ENCODE measurements at regions not wholly inside any gene's neighbourhood (a gene's known extent, or its start where the extent isn't known, plus 50 kb on each side); places are given as distances from the start of the nearest gene placed in this dataset.

GRCh38 chr2:222805591-222806304 is 55.1 kb upstream of the ACSL3 start:
- H3K27ac ChIP-seq (ENCODE audit: insufficient read depth in 1 of 2, low read depth in 1 of 2, low read length in 2 of 2, poor library complexity in 1 of 2, severe bottlenecking in 2 of 2), result no peak overlapping the region

GRCh38 chr2:222806526-222807137 is 54.2 kb upstream of the ACSL3 start:
- 50% methylated on average over 2 of the region's 5 CpGs for WGBS (ENCODE audit: insufficient coverage)
- no peak for DNase-seq
- POLR2A ChIA-PET, result no interaction called here
- no peaks in the 10 kb centered on the region for H3K9me3 ChIP-seq (ENCODE audit: control extremely low read depth in 1 of 5, control insufficient read depth in 4 of 5, insufficient read depth in 2 of 5, low read depth in 1 of 5, low read length in 4 of 5)
- H3K36me3 ChIP-seq (ENCODE audit: control insufficient read depth in 4 of 4, insufficient read depth in 4 of 4, low read length in 3 of 4), result no peaks in the 10 kb centered on the region
- CTCF ChIA-PET, result interaction anchor here (1.6 kb wide), 1 partner anchor 10 kb away, joined by 3 read pairs; no protein-coding TSS in a partner anchor
- H3K4me3 ChIP-seq (ENCODE audit: control insufficient read depth in 1 of 7, extremely low read depth in 1 of 7, insufficient read depth in 4 of 7, low read depth in 2 of 7, low read length in 6 of 7), result no peak overlapping the region
- H3K27me3 ChIP-seq (replicated peaks in 2 of 5; ENCODE audit: control insufficient read depth in 4 of 5, insufficient read depth in 5 of 5, low read length in 4 of 5), result no peaks in the 10 kb centered on the region
- H3K4me1 ChIP-seq (ENCODE audit: control extremely low read depth in 1 of 4, control insufficient read depth in 4 of 4, insufficient read depth in 4 of 4, low read length in 3 of 4), result no peaks in the 10 kb centered on the region
- H3K27ac ChIP-seq (ENCODE audit: insufficient read depth in 1 of 2, low read depth in 1 of 2, low read length in 2 of 2, poor library complexity in 1 of 2, severe bottlenecking in 2 of 2), result no peak overlapping the region

More at GRCh38 chr2:222805591-222806304, 55.1 kb upstream of the ACSL3 start:
- Histone ChIP-seq H3K4me1 (ENCODE audit: control extremely low read depth in 1 of 4, control insufficient read depth in 4 of 4, insufficient read depth in 4 of 4, low read length in 3 of 4) (no peaks in the 10 kb centered on the region), H3K36me3 (ENCODE audit: control insufficient read depth in 4 of 4, insufficient read depth in 4 of 4, low read length in 3 of 4) (no peaks in the 10 kb centered on the region), H3K9me3 (ENCODE audit: control extremely low read depth in 1 of 5, control insufficient read depth in 4 of 5, insufficient read depth in 2 of 5, low read depth in 1 of 5, low read length in 4 of 5) (no peaks in the 10 kb centered on the region), H3K4me3 (ENCODE audit: control insufficient read depth in 1 of 7, extremely low read depth in 1 of 7, insufficient read depth in 4 of 7, low read depth in 2 of 7, low read length in 6 of 7) (no peak overlapping the region), H3K27me3 (replicated peaks in 2 of 5; ENCODE audit: control insufficient read depth in 4 of 5, insufficient read depth in 5 of 5, low read length in 4 of 5) (no peaks in the 10 kb centered on the region)
- CTCF ChIA-PET, result interaction anchor here (1.6 kb wide), 1 partner anchor 9 kb away, joined by 4 read pairs; no protein-coding TSS in a partner anchor
- POLR2A ChIA-PET, result no interaction called here
- DNase-seq, result no peak
- 96% methylated on average over 4 of the region's 8 CpGs for WGBS (ENCODE audit: insufficient coverage)

GRCh38 chr2:222807431-222807830 is 53.4 kb upstream of the ACSL3 start:
- no peak overlapping the region for H3K27ac ChIP-seq (ENCODE audit: insufficient read depth in 1 of 2, low read depth in 1 of 2, low read length in 2 of 2, poor library complexity in 1 of 2, severe bottlenecking in 2 of 2)
- CTCF ChIA-PET, result interaction anchor here (1.6 kb wide), 1 partner anchor 11 kb away, joined by 3 read pairs; no protein-coding TSS in a partner anchor
- DNase-seq, result no peak
- H3K9me3 ChIP-seq (ENCODE audit: control extremely low read depth in 1 of 5, control insufficient read depth in 4 of 5, insufficient read depth in 2 of 5, low read depth in 1 of 5, low read length in 4 of 5), result no peaks in the 10 kb centered on the region
- H3K27me3 ChIP-seq (replicated peaks in 2 of 5; ENCODE audit: control insufficient read depth in 4 of 5, insufficient read depth in 5 of 5, low read length in 4 of 5), result no peaks in the 10 kb centered on the region
- 83% methylated on average over 1 of the region's 4 CpGs for WGBS (ENCODE audit: insufficient coverage)
- POLR2A ChIA-PET, result no interaction called here
- H3K4me1 ChIP-seq (ENCODE audit: control extremely low read depth in 1 of 4, control insufficient read depth in 4 of 4, insufficient read depth in 4 of 4, low read length in 3 of 4), result no peaks in the 10 kb centered on the region
- H3K4me3 ChIP-seq (ENCODE audit: control insufficient read depth in 1 of 7, extremely low read depth in 1 of 7, insufficient read depth in 4 of 7, low read depth in 2 of 7, low read length in 6 of 7), result no peak overlapping the region
- H3K36me3 ChIP-seq (ENCODE audit: control insufficient read depth in 4 of 4, insufficient read depth in 4 of 4, low read length in 3 of 4), result no peaks in the 10 kb centered on the region

- no peak overlapping the region for H3K4me3 ChIP-seq (ENCODE audit: control insufficient read depth in 1 of 7, extremely low read depth in 1 of 7, insufficient read depth in 4 of 7, low read depth in 2 of 7, low read length in 6 of 7)
- ChIA-PET CTCF (no interaction called here), POLR2A (no interaction called here)
- no peak for DNase-seq
- H3K4me1 ChIP-seq (ENCODE audit: control extremely low read depth in 1 of 4, control insufficient read depth in 4 of 4, insufficient read depth in 4 of 4, low read length in 3 of 4), result no peaks in the 10 kb centered on the region
- H3K27me3 ChIP-seq (replicated peaks in 2 of 5; ENCODE audit: control insufficient read depth in 4 of 5, insufficient read depth in 5 of 5, low read length in 4 of 5), result no peaks in the 10 kb centered on the region
- WGBS (ENCODE audit: insufficient coverage), result 100% methylated on average over 1 of the region's 2 CpGs
- no peaks in the 10 kb centered on the region for H3K9me3 ChIP-seq (ENCODE audit: control extremely low read depth in 1 of 5, control insufficient read depth in 4 of 5, insufficient read depth in 2 of 5, low read depth in 1 of 5, low read length in 4 of 5)
- H3K27ac ChIP-seq (ENCODE audit: insufficient read depth in 1 of 2, low read depth in 1 of 2, low read length in 2 of 2, poor library complexity in 1 of 2, severe bottlenecking in 2 of 2), result no peak overlapping the region
- H3K36me3 ChIP-seq (ENCODE audit: control insufficient read depth in 4 of 4, insufficient read depth in 4 of 4, low read length in 3 of 4), result no peaks in the 10 kb centered on the region
Observed at GRCh38 chr2:222809582-222809981, 51.3 kb upstream of the ACSL3 start.

- Histone ChIP-seq H3K9me3 (ENCODE audit: control extremely low read depth in 1 of 5, control insufficient read depth in 4 of 5, insufficient read depth in 2 of 5, low read depth in 1 of 5, low read length in 4 of 5) (no peaks in the 10 kb centered on the region), H3K27me3 (replicated peaks in 2 of 5; ENCODE audit: control insufficient read depth in 4 of 5, insufficient read depth in 5 of 5, low read length in 4 of 5) (no peaks in the 10 kb centered on the region), H3K27ac (ENCODE audit: insufficient read depth in 1 of 2, low read depth in 1 of 2, low read length in 2 of 2, poor library complexity in 1 of 2, severe bottlenecking in 2 of 2) (no peak overlapping the region), H3K36me3 (ENCODE audit: control insufficient read depth in 4 of 4, insufficient read depth in 4 of 4, low read length in 3 of 4) (no peaks in the 10 kb centered on the region), H3K4me1 (ENCODE audit: control extremely low read depth in 1 of 4, control insufficient read depth in 4 of 4, insufficient read depth in 4 of 4, low read length in 3 of 4) (no peaks in the 10 kb centered on the region), H3K4me3 (ENCODE audit: control insufficient read depth in 1 of 7, extremely low read depth in 1 of 7, insufficient read depth in 4 of 7, low read depth in 2 of 7, low read length in 6 of 7) (no peak overlapping the region)
- ChIA-PET POLR2A (no interaction called here), CTCF (no interaction called here)
- WGBS (ENCODE audit: insufficient coverage), result 100% methylated on average over 3 of the region's 5 CpGs
- no peak for DNase-seq
Observed at GRCh38 chr2:222810044-222810443, 50.8 kb upstream of the ACSL3 start.
